GM19324 (cell line): ENCODE measurements at regions not wholly inside any gene's neighbourhood (a gene's known extent, or its start where the extent isn't known, plus 50 kb on each side); places are given as distances from the start of the nearest gene placed in this dataset.
"Not testable (repeated sequence)": the region's sequence is repeated elsewhere in the genome, so short reads cannot be mapped to it uniquely, and the experiment has no call there.

ENCODE experiments used
- ATAC-seq: cut with Tn5 transposase; IDR thresholded peaks from one replicate; pipeline ENCODE4 v1.9.1; 2021; ENCODE audit warnings: mild to moderate bottlenecking, moderate library complexity; ENCODE audit not compliant: unreplicated experiment, low FRiP score

- ATAC-seq, result no peak
Measured at GRCh38 chr7:50921114-50921813, 138.6 kb upstream of the GRB10 start.

- no peak for ATAC-seq
Measured at GRCh38 chr7:50920031-50920635, 137.4 kb upstream of the GRB10 start.

- no peak for ATAC-seq
Measured at GRCh38 chr7:50915621-50916020, 132.9 kb upstream of the GRB10 start.

- ATAC-seq, result no peak
Measured at GRCh38 chr7:50914460-50914859, 131.8 kb upstream of the GRB10 start.

DNA sequence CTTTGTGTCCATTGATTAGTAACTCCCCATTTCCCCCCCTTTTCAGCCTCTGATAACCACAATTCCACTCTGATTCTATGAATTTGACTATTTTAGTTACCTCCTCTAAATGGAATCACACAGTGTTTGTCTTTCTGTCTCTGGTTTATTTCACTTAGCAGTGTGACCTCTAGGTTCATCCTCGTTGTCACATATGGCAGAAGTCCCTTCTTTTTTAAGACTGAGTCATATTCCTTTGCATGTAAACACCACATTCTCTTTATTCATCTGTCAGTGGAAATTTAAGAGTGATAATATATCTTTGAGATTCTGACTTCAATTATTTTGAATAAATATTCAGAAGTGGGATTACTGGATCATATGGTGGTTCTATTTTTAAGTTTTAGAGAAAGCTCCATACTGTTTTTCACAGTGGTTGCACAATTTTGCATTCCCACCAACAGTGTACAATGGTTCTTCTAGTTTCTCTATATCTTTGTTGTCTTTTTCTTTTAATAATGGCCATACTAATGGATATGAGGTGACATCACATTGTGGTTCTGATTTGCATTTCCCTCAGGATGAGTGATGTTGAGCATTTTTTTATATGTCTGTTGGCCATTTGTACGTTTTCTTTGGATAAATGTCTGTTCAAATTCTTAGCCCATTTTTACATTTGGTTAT lies 126.1 kb upstream of the GRB10 start:
- ATAC-seq, result no peak

DNA sequence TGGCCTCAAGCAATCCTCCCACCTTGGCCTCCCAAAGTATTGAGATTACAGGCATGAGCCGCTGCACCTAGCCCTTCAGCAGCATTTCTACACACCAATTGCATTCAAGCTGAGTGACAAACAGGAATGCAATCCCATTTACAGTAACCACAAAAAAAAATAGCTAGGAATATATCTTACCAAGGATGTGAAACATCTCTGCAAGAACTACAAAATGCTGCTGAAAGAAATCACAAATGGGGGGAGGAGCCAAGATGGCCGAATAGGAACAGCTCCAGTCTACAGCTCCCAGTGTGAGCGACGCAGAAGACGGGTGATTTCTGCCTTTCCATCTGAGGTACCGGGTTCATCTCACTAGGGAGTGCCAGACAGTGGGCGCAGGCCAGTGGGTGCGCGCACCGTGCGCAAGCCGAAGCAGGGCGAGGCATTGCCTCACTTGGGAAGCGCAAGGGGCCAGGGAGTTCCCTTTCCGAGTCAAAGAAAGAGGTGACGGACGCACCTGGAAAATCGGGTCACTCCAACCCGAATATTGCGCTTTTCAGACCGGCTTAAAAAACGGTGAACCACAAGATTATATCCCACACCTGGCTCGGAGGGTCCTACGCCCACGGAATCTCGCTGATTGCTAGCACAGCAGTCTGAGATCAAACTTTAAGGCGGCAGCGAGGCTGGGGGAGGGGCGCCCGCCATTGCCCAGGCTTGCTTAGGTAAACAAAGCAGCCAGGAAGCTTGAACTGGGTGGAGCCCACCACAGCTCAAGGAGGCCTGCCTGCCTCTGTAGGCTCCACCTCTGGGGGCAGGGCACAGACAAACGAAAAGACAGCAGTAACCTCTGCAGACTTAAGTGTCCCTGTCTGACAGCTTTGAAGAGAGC lies 116.1 kb upstream of the GRB10 start:
- ATAC-seq, result not testable (repeated sequence)

GRCh38 chr7:50887061-50887460 lies 104.4 kb upstream of the GRB10 start:
- not testable (repeated sequence) for ATAC-seq

GRCh38 chr7:50872437-50872836 lies 89.7 kb upstream of the GRB10 start:
- ATAC-seq, result no peak

- no peak for ATAC-seq
Measured at GRCh38 chr7:50869108-50869725, 86.5 kb upstream of the GRB10 start.

DNA sequence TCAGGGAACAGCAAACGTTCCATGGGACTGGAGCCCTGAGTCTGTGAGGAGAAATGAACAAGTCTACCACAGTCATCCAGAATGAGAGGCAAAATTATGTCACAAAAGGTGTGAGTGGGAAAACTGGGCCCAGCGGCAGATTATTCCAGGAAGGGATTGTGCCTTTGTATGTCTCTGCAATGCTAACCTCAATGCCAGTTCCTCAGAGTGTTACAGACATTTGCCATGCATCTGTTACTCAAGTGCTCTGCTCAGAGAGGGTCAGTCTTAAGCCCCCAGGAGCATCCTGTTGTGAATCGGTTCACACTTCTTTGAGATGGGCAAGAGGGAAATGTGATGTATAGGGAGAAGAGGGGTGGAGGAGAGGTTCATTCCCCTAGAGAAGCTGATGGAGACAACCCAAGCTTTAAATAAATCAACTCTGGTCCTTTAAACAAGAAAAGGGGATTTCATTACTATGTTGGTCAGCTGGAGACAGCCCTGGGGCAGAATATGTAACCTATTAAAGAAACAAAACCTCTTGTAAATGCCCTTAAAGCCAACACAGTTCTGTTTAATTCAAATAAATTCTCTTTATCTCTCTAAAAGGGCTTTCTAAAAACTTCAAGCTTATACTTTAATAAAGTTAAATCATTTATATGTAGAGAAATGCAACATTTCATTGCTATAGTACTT lies 85.9 kb upstream of the GRB10 start:
- ATAC-seq, result no peak

DNA sequence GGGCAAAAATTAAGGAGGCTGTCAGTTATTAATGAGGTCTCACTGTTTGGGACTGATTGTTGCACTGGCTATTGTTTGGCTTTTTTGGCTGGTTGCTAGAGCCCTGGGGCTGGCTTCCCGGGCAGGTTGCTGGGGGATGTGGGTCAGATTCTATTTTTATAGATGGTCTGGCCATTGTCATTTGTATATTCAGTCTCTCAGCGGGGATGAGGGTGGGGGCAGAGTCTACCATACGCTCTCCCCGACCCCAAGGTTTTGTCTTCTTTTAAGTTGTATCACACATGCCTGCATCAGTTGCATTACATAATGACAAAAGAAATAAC lies 84.3 kb upstream of the GRB10 start:
- ATAC-seq, result no peak

DNA sequence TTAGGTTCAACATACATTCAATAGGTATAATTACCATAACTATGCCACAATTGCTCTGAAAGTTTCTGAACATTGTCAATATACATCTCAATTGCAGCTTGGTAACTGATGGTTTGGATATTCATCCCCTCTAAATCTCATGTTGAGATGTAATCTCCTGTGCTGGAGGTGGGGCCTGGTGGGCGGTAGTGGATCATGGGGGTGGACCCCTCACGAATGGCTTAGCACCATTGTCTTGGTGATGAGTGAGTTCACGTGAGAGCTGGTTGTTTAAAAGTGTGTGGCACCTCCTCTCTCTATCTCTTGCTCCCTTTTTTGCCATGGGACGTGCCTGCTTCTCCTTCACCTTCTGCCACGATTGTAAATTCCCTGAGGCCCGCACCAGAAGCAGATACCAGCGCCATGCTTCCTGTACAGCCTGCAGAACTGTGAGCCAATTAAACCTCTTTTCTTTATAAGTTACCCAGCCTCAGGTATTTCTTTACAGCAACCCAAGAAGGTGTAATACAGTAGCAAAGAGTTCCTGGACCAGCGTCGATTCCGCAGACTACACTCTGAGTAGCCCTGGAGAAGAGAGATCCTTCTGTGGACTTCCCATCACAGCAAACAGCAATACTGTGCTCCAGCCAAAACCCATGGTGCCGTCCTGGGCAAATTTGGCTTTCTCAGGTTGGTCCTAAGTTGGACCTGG lies 83.8 kb upstream of the GRB10 start:
- ATAC-seq, result no peak

DNA sequence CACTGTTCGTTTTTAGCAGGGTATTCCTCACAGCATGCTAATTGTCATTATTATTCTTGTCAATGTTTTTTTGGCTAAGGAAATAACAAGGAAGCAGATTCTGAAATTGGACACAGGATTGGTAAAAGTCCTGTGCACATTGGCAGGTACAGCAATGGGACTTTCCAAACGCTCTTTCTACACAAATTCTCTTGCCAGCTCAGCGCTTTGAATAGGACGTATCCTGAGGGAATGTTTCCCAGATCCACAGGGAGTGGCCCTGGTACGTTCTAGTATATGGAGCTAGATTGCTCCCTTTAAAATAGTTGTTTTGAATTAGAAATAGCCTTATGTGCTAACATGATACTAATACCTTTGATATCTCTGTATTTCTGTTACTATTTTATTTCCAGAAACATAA lies 82.8 kb upstream of the GRB10 start:
- ATAC-seq, result no peak

GRCh38 chr7:50864694-50865093 lies 82.0 kb upstream of the GRB10 start:
- ATAC-seq, result no peak

DNA sequence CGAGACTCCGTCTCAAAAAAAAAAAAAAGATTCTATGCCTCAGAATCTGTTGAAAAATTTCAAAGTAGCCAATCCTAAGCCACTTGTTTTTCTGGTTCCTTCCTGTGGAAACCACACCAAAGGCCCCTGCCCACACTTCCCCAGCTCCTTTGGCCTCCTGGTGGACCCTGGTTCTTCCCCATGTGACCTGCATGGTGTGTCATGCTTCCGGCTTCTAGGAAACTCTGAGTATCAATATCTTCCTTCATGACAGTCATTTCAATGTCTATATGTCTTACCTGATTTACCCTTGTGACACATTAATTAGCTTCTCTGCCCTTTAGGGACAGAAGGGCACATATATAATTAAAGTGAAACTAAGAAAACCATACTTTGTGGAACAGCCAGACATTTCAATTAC lies 80.4 kb upstream of the GRB10 start:
- ATAC-seq, result no peak

GRCh38 chr7:50862302-50862701 lies 79.6 kb upstream of the GRB10 start:
- ATAC-seq, result no peak

GRCh38 chr7:50860598-50860997 lies 77.9 kb upstream of the GRB10 start:
- ATAC-seq, result no peak

DNA sequence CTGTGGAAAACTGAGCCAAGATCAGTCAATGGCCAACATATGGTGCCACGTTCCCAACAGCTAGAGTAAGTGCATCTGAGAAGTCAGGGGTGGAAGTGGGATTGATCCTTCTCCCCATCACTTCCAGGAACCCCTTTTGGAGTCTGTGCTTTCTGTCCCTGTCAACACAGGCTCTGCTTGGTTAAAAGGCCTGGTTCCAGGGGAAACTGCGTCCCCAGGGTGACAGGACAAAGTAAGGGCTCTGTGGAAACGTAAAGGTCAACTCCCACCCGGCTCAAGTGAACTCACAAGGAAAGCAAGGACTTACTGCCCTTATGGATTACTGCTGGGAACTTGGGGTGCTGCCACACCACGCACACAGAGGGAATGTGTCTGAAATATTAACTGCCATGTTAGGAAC lies 77.5 kb upstream of the GRB10 start:
- no peak for ATAC-seq

DNA sequence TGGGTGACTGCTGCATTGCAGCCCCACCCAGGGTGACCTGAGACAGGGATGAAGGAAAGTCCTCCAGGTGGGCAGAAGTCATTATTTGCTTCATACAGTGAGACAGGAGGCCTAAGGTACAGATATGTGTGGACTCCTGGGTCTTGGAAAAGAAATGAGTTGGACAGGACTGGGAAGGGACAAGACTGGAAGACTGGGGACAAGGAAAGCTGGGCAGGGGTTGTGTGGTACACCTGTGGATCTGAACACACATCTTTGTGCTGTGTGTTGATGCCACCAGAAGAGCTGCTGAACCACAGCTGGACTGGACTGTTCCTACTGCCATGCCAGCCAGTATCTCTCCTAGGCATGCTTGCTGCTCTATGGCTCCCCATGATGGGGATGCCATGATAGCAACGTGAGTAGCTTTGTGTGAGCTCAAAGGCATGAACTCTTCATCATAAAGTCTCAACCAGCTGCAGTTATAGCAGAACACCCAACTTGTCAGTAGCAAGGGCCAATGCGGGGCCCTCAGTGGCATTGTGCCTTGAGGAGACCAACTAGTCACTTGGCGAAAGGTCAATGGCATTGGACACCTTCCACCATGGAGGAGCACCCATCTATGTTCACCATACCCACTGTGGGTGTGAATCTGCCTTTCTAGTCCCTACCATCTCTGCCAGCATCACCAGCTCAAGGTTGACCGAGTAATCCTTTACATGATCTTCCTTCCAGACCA lies 76.0 kb upstream of the GRB10 start:
- ATAC-seq, result no peak
